ENCODE measurements at regions not wholly inside any gene's neighbourhood (a gene's known extent, or its start where the extent isn't known, plus 50 kb on each side); places are given as distances from the start of the nearest gene placed in this dataset.

- DNase-seq (ENCODE audit: low spot score), result no peak
Observed at GRCh38 chr12:130073721-130074120, 88.5 kb upstream of the FZD10 start.

- DNase-seq (ENCODE audit: low spot score), result no peak
Observed at GRCh38 chr12:130074661-130075406, 87.4 kb upstream of the FZD10 start.

- DNase-seq (ENCODE audit: low spot score), result no peak
Observed at GRCh38 chr12:130075497-130076076, 86.7 kb upstream of the FZD10 start.

- DNase-seq (ENCODE audit: low spot score), result no peak
Observed at GRCh38 chr12:130076126-130076525, 86.1 kb upstream of the FZD10 start.

GRCh38 chr12:130076752-130077151 lies 85.5 kb upstream of the FZD10 start:
- DNase-seq (ENCODE audit: low spot score), result no peak

GRCh38 chr12:130078852-130079251 lies 83.4 kb upstream of the FZD10 start:
- DNase-seq (ENCODE audit: low spot score), result no peak

GRCh38 chr12:130079279-130079678 lies 83.0 kb upstream of the FZD10 start:
- no peak for DNase-seq (ENCODE audit: low spot score)

- no peak for DNase-seq (ENCODE audit: low spot score)
Observed at GRCh38 chr12:130080205-130080604, 82.1 kb upstream of the FZD10 start.

GRCh38 chr12:130081117-130081805 lies 81.0 kb upstream of the FZD10 start:
- no peak for DNase-seq (ENCODE audit: low spot score)

- DNase-seq (ENCODE audit: low spot score), result no peak
Observed at GRCh38 chr12:130083002-130083401, 79.3 kb upstream of the FZD10 start.

- no peak for DNase-seq (ENCODE audit: low spot score)
Observed at GRCh38 chr12:130083734-130084133, 78.5 kb upstream of the FZD10 start.

GRCh38 chr12:130084359-130084758 lies 77.9 kb upstream of the FZD10 start:
- DNase-seq (ENCODE audit: low spot score), result no peak

GRCh38 chr12:130086248-130086647 lies 76.0 kb upstream of the FZD10 start:
- no peak for DNase-seq (ENCODE audit: low spot score)

GRCh38 chr12:130086797-130087196 lies 75.5 kb upstream of the FZD10 start:
- no peak for DNase-seq (ENCODE audit: low spot score)

- DNase-seq (ENCODE audit: low spot score), result no peak
Observed at GRCh38 chr12:130087222-130087621, 75.0 kb upstream of the FZD10 start.

- no peak for DNase-seq (ENCODE audit: low spot score)
Observed at GRCh38 chr12:130088504-130088903, 73.8 kb upstream of the FZD10 start.

- DNase-seq (ENCODE audit: low spot score), result no peak
Observed at GRCh38 chr12:130090542-130090941, 71.7 kb upstream of the FZD10 start.

- DNase-seq (ENCODE audit: low spot score), result no peak
Observed at GRCh38 chr12:130093380-130093779, 68.9 kb upstream of the FZD10 start.

- DNase-seq (ENCODE audit: low spot score), result no peak
Observed at GRCh38 chr12:130097342-130097741, 64.9 kb upstream of the FZD10 start.

- DNase-seq (ENCODE audit: low spot score), result no peak
Observed at GRCh38 chr12:130097798-130098255, 64.4 kb upstream of the FZD10 start.

GRCh38 chr12:130098301-130099005 lies 63.8 kb upstream of the FZD10 start:
- DNase-seq (ENCODE audit: low spot score), result no peak

Data from mesenteric fat pad (tissue), 1 donor.